Hematopoietic multipotent progenitor cell treated with erythropoietin and hydrocortisone succinate and interleukin-3 and kit ligand, for 4 days (in vitro differentiated cells): ENCODE measurements at regions not wholly inside any gene's neighbourhood (a gene's known extent, or its start where the extent isn't known, plus 50 kb on each side); places are given as distances from the start of the nearest gene placed in this dataset.

Experiments
- DNase-seq: peaks from one replicate; pipeline ENCODE4 v3.0.0-alpha.2; 2015

- DNase-seq = no peak
Measured at GRCh38 chr1:59064592-59064991, 232.3 kb upstream of the FGGY start.

GRCh38 chr1:59066236-59066635 is 230.7 kb upstream of the FGGY start:
- DNase-seq = no peak

- DNase-seq = no peak
Measured at GRCh38 chr1:59070610-59071009, 226.3 kb upstream of the FGGY start.

GRCh38 chr1:59071289-59071688 is 225.6 kb upstream of the FGGY start:
- peak; percentile 42 for DNase-seq

- DNase-seq = peak; percentile 20
Measured at GRCh38 chr1:59071876-59072582, 224.9 kb upstream of the FGGY start.

GRCh38 chr1:59072583-59072947 is 224.3 kb upstream of the FGGY start:
- DNase-seq = no peak

- DNase-seq = no peak
Measured at GRCh38 chr1:59074598-59074997, 222.3 kb upstream of the FGGY start.

- DNase-seq = no peak
Measured at GRCh38 chr1:59075021-59075420, 221.9 kb upstream of the FGGY start.

GRCh38 chr1:59076612-59077011 is 220.3 kb upstream of the FGGY start:
- peak; percentile 84 for DNase-seq

GRCh38 chr1:59077466-59078069 is 219.3 kb upstream of the FGGY start:
- DNase-seq = no peak

- peak; percentile 69 for DNase-seq
Measured at GRCh38 chr1:59078070-59078800, 218.7 kb upstream of the FGGY start.

- DNase-seq = no peak
Measured at GRCh38 chr1:59078866-59079265, 218.0 kb upstream of the FGGY start.

GRCh38 chr1:59079434-59080140 is 217.3 kb upstream of the FGGY start:
- peak; percentile 19 for DNase-seq

- no peak for DNase-seq
Measured at GRCh38 chr1:59081181-59081580, 215.7 kb upstream of the FGGY start.

GRCh38 chr1:59081795-59082194 is 215.1 kb upstream of the FGGY start:
- no peak for DNase-seq

- DNase-seq = peak; percentile 64
Measured at GRCh38 chr1:59083946-59084865, 212.7 kb upstream of the FGGY start.

GRCh38 chr1:59085101-59085500 is 211.8 kb upstream of the FGGY start:
- DNase-seq = no peak

- DNase-seq = no peak
Measured at GRCh38 chr1:59089036-59089798, 207.7 kb upstream of the FGGY start.

GRCh38 chr1:59089922-59090457 is 206.9 kb upstream of the FGGY start:
- no peak for DNase-seq

- no peak for DNase-seq
Measured at GRCh38 chr1:59092126-59092525, 204.8 kb upstream of the FGGY start.

GRCh38 chr1:59094001-59094400 is 202.9 kb upstream of the FGGY start:
- DNase-seq = peak; percentile 71
